ENCODE measurements at regions not wholly inside any gene's neighbourhood (a gene's known extent, or its start where the extent isn't known, plus 50 kb on each side); places are given as distances from the start of the nearest gene placed in this dataset.

DNA sequence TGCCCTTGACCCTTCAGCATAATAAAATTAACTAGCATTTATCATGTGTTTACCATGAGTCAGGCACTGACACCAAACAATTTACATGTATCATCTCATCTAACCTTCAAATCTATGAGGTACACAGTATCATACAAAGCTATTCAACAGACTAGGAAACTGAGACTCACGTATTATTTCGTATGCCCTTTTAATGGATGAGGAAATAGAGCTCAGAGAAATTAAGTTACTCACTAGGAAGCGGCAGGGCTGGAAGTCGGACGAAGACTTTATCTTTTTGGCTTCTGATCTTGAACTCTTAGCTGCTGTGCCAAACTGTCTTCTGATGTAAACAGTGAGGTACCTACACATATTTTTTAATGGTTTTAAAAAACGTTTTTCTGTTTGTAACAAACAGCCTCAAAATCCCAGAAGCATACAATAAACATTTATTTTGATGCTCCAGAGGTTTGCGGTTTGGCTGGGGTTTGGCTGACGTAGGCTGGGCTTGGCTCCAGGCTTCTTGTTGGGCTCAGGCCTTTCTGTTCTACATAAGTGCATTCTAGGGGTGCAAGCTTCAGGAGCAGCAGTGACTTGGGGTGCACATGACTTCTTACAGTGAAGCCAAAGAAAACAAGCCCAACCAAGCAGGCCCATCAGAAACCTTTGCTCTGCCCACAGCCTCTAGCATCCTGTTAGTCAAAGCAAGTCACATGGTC lies 184.7 kb downstream of the TBX5 start:
- H3K4me3 ChIP-seq (ENCODE audit: low read depth, low read length), result no peak overlapping the region
- no peak for DNase-seq (ENCODE audit: low read depth)
- no peak for TF ChIP-seq CTCF (conservative IDR thresholded peaks at IDR 0.05; ENCODE audit: low read depth, low read length)

DNA sequence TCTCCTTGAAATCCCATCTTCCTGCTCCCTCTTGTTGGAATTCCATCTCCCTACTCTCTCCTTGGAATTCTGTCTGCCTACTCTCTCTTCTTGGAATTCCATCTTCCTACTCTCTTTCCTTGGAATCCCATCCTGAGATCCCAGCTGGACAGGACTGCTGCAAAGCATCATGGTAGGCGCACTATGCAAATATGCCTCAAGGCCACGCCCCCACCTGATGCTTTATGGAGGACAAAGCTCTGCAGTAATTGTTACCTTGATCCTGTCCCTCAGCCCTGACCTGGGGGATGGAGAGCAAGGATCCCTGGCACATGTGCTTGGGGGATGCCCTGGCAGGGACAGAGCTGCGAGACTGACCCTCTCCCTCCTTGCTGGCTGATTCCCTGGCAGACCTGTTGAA lies 185.6 kb downstream of the TBX5 start:
- no peak for TF ChIP-seq CTCF (conservative IDR thresholded peaks at IDR 0.05; ENCODE audit: low read depth, low read length)

GRCh38 chr12:114218136-114218535 lies 187.8 kb downstream of the TBX5 start:
- DNase-seq (ENCODE audit: low read depth), result no peak
- TF ChIP-seq CTCF (conservative IDR thresholded peaks at IDR 0.05; ENCODE audit: low read depth, low read length), result no peak
- no peak overlapping the region for H3K4me3 ChIP-seq (ENCODE audit: low read depth, low read length)

More for the DNA sequence above, 185.6 kb downstream of the TBX5 start:
- no peak overlapping the region for H3K4me3 ChIP-seq (ENCODE audit: low read depth, low read length)
- DNase-seq (ENCODE audit: low read depth), result no peak

- no peak overlapping the region for H3K4me3 ChIP-seq (ENCODE audit: low read depth, low read length)
- DNase-seq (ENCODE audit: low read depth), result no peak
- TF ChIP-seq CTCF (conservative IDR thresholded peaks at IDR 0.05; ENCODE audit: low read depth, low read length), result no peak
Observed at GRCh38 chr12:114215746-114216145, 190.2 kb downstream of the TBX5 start.

- no peak overlapping the region for H3K4me3 ChIP-seq (ENCODE audit: low read depth, low read length)
- no peak for TF ChIP-seq CTCF (conservative IDR thresholded peaks at IDR 0.05; ENCODE audit: low read depth, low read length)
- DNase-seq (ENCODE audit: low read depth), result no peak
Observed at GRCh38 chr12:114213055-114213581, 192.8 kb downstream of the TBX5 start.

DNA sequence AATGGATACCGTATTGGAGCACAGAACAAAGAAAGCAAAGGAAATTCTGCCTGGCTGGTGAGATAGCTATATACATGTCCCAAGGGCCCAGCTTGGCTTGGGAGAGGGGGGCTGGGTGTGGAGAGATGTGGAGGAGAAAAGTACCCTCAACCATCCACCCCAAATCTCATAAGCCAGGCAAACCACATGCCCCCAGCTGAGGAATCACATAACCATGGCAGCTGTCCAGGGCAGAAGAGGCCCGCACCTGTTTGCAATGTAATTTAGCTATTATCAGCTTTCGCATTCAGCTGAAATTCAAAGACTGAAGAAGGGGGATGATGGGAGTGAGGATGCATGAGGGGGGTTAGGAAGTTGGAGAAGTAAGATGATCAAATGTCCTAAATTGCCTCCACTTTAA lies 196.1 kb downstream of the TBX5 start:
- no peak overlapping the region for H3K4me3 ChIP-seq (ENCODE audit: low read depth, low read length)
- TF ChIP-seq CTCF (conservative IDR thresholded peaks at IDR 0.05; ENCODE audit: low read depth, low read length), result no peak
- DNase-seq (ENCODE audit: low read depth), result no peak

- no peak for TF ChIP-seq CTCF (conservative IDR thresholded peaks at IDR 0.05; ENCODE audit: low read depth, low read length)
- no peak overlapping the region for H3K4me3 ChIP-seq (ENCODE audit: low read depth, low read length)
- DNase-seq (ENCODE audit: low read depth), result no peak
Observed at GRCh38 chr12:114206525-114206924, 199.4 kb downstream of the TBX5 start.

Measured in epithelial cell of proximal tubule (primary cell).